Keratinocyte (primary cell): ENCODE measurements at regions not wholly inside any gene's neighbourhood (a gene's known extent, or its start where the extent isn't known, plus 50 kb on each side); places are given as distances from the start of the nearest gene placed in this dataset.

Experiments used
- DNase-seq: peaks from one replicate; pipeline ENCODE4 v3.0.0-alpha.2; 2011; ENCODE audit warnings: low read depth, missing footprints, low spot score
- FAIRE-seq: peaks from 2 replicates; lab custom pipeline; 2011; peaks lifted over from hg19 to GRCh38; lab: Jason Lieb, UNC
- H2AFZ ChIP-seq: 2 replicates; pipeline ENCODE4 v1.6.0; 2012; ENCODE audit warnings: low read length, control low read depth, inconsistent platforms; ENCODE audit not compliant: control insufficient read depth
- H3K27ac ChIP-seq: 2 replicates; pipeline ENCODE4 v1.5.1; 2011; ENCODE audit warnings: low read length; ENCODE audit not compliant: control insufficient read depth, insufficient read depth
- H3K27me3 ChIP-seq: 3 replicates; pipeline ENCODE4 v1.6.0; 2011; ENCODE audit warnings: low read length; ENCODE audit not compliant: control insufficient read depth, insufficient read depth; ENCODE audit errors: extremely low read depth
- H3K36me3 ChIP-seq, 2 experiments: 2 replicates in 1 of 2; 3 replicates in 1 of 2; pipeline ENCODE4 v1.5.1; 2011; ENCODE audit warnings: low read length in 2 of 2, mild to moderate bottlenecking in 1 of 2; ENCODE audit not compliant: control insufficient read depth in 2 of 2, insufficient read depth in 2 of 2; ENCODE audit errors: extremely low read depth in 1 of 2
- H3K4me1 ChIP-seq: 3 replicates; pipeline ENCODE4 v1.5.1; 2011; ENCODE audit warnings: low read length; ENCODE audit not compliant: control insufficient read depth, insufficient read depth; ENCODE audit errors: extremely low read depth
- H3K4me2 ChIP-seq: 3 replicates; pipeline ENCODE4 v1.6.0; 2011; ENCODE audit warnings: low read depth, low read length; ENCODE audit not compliant: control insufficient read depth, insufficient read depth; ENCODE audit errors: extremely low read depth
- H3K4me3 ChIP-seq, 3 experiments: fragments of 200-600 bp in 1 of 3; sonication (generic) in 1 of 3; 2 replicates in 2 of 3; 3 replicates in 1 of 3; pipeline ENCODE4 v1.5.1; 2011 to 2016; ENCODE audit warnings: low read length in 3 of 3, mild to moderate bottlenecking in 3 of 3, control low read depth in 2 of 3, inconsistent platforms in 1 of 3, low read depth in 1 of 3, mixed read lengths in 1 of 3, mixed run types in 1 of 3, moderate library complexity in 1 of 3; ENCODE audit not compliant: control insufficient read depth in 2 of 3, insufficient read depth in 2 of 3; ENCODE audit errors: extremely low read depth in 1 of 3
- H3K79me2 ChIP-seq: 2 replicates; pipeline ENCODE4 v1.6.0; 2012; ENCODE audit warnings: low read length; ENCODE audit not compliant: control insufficient read depth, insufficient read depth
- H3K9ac ChIP-seq: 3 replicates; pipeline ENCODE4 v1.6.0; 2011; ENCODE audit warnings: low read length; ENCODE audit not compliant: control insufficient read depth, insufficient read depth; ENCODE audit errors: extremely low read depth
- H3K9me1 ChIP-seq: 3 replicates; pipeline ENCODE4 v1.6.0; 2011; ENCODE audit warnings: low read length; ENCODE audit not compliant: control insufficient read depth, insufficient read depth; ENCODE audit errors: extremely low read depth
- H3K9me3 ChIP-seq: 2 replicates; pipeline ENCODE4 v1.5.1; 2012; ENCODE audit warnings: low read depth, low read length; ENCODE audit not compliant: control insufficient read depth
- H4K20me1 ChIP-seq: 3 replicates; pipeline ENCODE4 v1.6.0; 2011; ENCODE audit warnings: low read length; ENCODE audit not compliant: control insufficient read depth, insufficient read depth; ENCODE audit errors: extremely low read depth
- CTCF ChIP-seq, 3 experiments: IDR thresholded peaks in 1 of 3; conservative IDR thresholded peaks in 1 of 3; optimal IDR thresholded peaks in 1 of 3; 2 replicates in 2 of 3; 3 replicates in 1 of 3; pipeline versions ENCODE3 to v1.5.1; 2011; ENCODE audit warnings: low read length in 3 of 3, mild to moderate bottlenecking in 3 of 3, moderate library complexity in 2 of 3, control low read depth in 1 of 3, inconsistent platforms in 1 of 3; ENCODE audit not compliant: insufficient read depth in 2 of 3; ENCODE audit errors: extremely low read depth in 1 of 3
- EZH2 ChIP-seq: IDR thresholded peaks from one replicate; pipeline ENCODE4 v1.6.1; 2012; ENCODE audit warnings: inconsistent platforms, mild to moderate bottlenecking, low read length, moderate library complexity
- dilution Hi-C: fragments of 300-500 bp; cut with MboI; formaldehyde crosslinking; loops from one replicate; pipeline ENCODE4 v1.7.0; 2020; ENCODE audit warnings: low sequenced_read_pairs; ENCODE audit not compliant: extremely low pct_ligation_motif_present

GRCh38 chr6:63440594-63440993, 120.8 kb upstream of the LGSN start:
- no peaks in the 10 kb centered on the region for H3K9me1 ChIP-seq
- no peak overlapping the region for H3K4me2 ChIP-seq
- no peaks in the 10 kb centered on the region for H3K4me1 ChIP-seq
- FAIRE-seq: no peak
- H3K27ac ChIP-seq: no peak overlapping the region
- H3K9ac ChIP-seq: no peak overlapping the region
- no peaks in the 10 kb centered on the region for H3K9me3 ChIP-seq
- H3K27me3 ChIP-seq: no peaks in the 10 kb centered on the region
- H3K4me3 ChIP-seq: no peak overlapping the region
- H3K36me3 ChIP-seq: no peaks in the 10 kb centered on the region
- dilution Hi-C loops: no loop called here
- H3K79me2 ChIP-seq: no peaks in the 10 kb centered on the region
- no peak for TF ChIP-seq CTCF (optimal IDR thresholded peaks at IDR 0.05 in 1 of 3, IDR thresholded peaks at IDR 0.05 in 1 of 3, conservative IDR thresholded peaks at IDR 0.05 in 1 of 3; ENCODE audit: extremely low read depth in 1 of 3, insufficient read depth in 2 of 3, low read length in 3 of 3)
- no peak for TF ChIP-seq EZH2
- H4K20me1 ChIP-seq: no peaks in the 10 kb centered on the region
- no peak for DNase-seq
- no peak overlapping the region for H2AFZ ChIP-seq

DNA sequence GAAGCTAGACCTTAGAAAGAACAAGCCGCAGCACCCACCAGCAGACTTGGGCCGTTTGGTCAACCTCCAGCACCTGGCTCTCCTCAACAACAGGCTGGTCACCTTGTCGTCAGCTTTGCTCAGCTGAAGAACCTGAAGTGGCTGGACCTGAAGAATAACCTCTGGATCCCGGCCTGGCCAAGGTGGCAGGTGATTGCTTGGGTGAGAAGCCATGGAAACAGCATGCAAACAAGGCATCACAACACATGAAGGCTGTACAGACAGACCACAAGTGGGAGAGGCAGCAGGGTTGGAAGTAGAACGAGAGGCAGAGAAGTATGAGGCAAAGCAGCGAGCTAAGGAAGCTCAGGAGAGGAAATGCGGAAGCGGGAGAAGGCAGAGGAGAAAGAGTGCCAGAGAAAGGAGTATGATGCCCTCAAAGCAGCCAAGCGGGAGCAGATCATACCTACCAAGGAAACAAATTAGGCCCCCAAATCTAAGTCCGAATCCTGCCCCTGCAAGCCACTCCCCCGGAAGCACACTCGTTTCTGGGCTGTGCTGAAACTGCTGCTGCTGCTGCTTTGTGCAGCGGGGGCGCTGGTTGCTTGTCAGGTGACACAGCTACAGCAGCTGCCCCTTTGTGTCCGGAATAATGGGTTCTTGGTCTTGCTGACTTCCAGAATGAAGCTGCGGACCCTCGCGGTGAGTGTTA, 121.6 kb upstream of the LGSN start:
- Histone ChIP-seq H3K79me2 (no peaks in the 10 kb centered on the region), H3K4me1 (no peaks in the 10 kb centered on the region), H3K9me1 (no peaks in the 10 kb centered on the region), H3K4me3 (no peak overlapping the region), H3K27ac (no peak overlapping the region), H2AFZ (no peak overlapping the region), H3K27me3 (no peaks in the 10 kb centered on the region), H3K9me3 (no peaks in the 10 kb centered on the region), H3K36me3 (no peaks in the 10 kb centered on the region), H4K20me1 (no peaks in the 10 kb centered on the region), H3K4me2 (no peak overlapping the region), H3K9ac (no peak overlapping the region)
- no peak for FAIRE-seq
- DNase-seq: no peak
- TF ChIP-seq EZH2 (no peak), CTCF (optimal IDR thresholded peaks at IDR 0.05 in 1 of 3, IDR thresholded peaks at IDR 0.05 in 1 of 3, conservative IDR thresholded peaks at IDR 0.05 in 1 of 3; ENCODE audit: extremely low read depth in 1 of 3, insufficient read depth in 2 of 3, low read length in 3 of 3) (no peak)
- dilution Hi-C loops: no loop called here
